SK-N-MC (cell line): ENCODE measurements at regions not wholly inside any gene's neighbourhood (a gene's known extent, or its start where the extent isn't known, plus 50 kb on each side); places are given as distances from the start of the nearest gene placed in this dataset.

Experiments
- EZH2 ChIP-seq: fragments of 200-600 bp; sonication (generic); IDR thresholded peaks from one replicate; pipeline ENCODE4 v1.6.1; 2017; ENCODE audit warnings: antibody characterized with exemption
- POLR2AphosphoS5 ChIP-seq: IDR thresholded peaks from 2 replicates; pipeline ENCODE4 v1.6.1; 2012; ENCODE audit warnings: mild to moderate bottlenecking, low read depth, low read length, borderline replicate concordance

DNA sequence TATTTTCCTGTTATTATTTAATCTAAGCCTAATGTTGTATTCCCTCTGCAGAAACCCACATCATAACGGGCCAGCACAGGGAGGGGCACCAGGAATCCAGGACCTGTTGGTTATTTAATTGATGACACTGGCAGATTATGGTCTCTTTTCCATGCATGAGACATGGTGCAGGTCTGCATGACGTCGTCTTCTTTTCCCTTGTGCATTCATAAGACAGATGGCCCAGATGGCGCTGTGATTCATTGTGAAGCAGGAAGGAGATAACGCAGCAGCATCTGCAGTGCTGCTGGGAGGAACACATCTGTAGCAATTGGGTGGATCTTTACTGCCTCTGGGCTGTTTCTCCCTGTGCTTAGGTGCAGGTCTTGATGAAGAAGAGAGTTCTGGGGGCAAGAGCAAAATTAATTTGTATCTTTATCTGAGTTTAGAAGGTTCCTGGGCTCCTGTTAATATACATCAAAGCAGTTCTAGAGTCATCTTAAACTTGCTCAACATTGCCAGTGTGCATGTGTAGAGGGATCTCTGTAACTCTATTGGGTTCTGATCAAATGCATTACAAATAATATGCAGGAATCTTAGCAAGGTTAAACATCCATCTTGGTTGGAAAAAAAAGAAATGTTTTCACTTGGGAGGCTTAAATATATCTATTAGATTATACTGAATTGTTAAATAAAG lies 176.1 kb downstream of the PCSK1 start:
- TF ChIP-seq POLR2AphosphoS5 (no peak), EZH2 (no peak)
